Stomach (tissue), 8 donors: ENCODE measurements at regions not wholly inside any gene's neighbourhood (a gene's known extent, or its start where the extent isn't known, plus 50 kb on each side); places are given as distances from the start of the nearest gene placed in this dataset.

Experiments
- DNase-seq, 2 donors: peaks; one replicate each; pipeline versions ENCODE4 v3.0.0 to v3.0.0-alpha.2; 2013 to 2019
- H3K27ac ChIP-seq, 5 donors: fragments of 200-600 bp in 4 of 5; sonication (generic) in 4 of 5; one replicate each; pipeline ENCODE4 v1.5.1; 2013 to 2019; ENCODE audit warnings: mild to moderate bottlenecking in 1 of 5, moderate library complexity in 1 of 5
- H3K27me3 ChIP-seq, 3 donors: fragments of 200-600 bp; sonication (generic); one replicate each; pipeline ENCODE4 v1.5.1; 2017 to 2019; ENCODE audit warnings: mixed run types in 1 of 3
- H3K36me3 ChIP-seq, 4 donors: fragments of 200-600 bp; sonication (generic); 1 replicate in 3 of 4; 2 replicates in 1 of 4; pipeline ENCODE4 v1.5.1; 2016 to 2019
- H3K4me1 ChIP-seq, 4 donors: fragments of 200-600 bp; sonication (generic); one replicate each; pipeline ENCODE4 v1.5.1; 2016 to 2019
- H3K4me3 ChIP-seq, 4 donors: fragments of 200-600 bp; sonication (generic) in 3 of 4; one replicate each; pipeline ENCODE4 v1.5.1; 2016 to 2019; ENCODE audit warnings: mild to moderate bottlenecking in 1 of 4
- H3K9me3 ChIP-seq, 4 donors: fragments of 200-600 bp; sonication (generic); one replicate each; pipeline ENCODE4 v1.5.1; 2016 to 2019
- EP300 ChIP-seq: sonication (generic); formaldehyde crosslinking; IDR thresholded peaks from one replicate; pipeline ENCODE4 v1.6.1; 2017; ENCODE audit warnings: antibody characterized with exemption
- POLR2A ChIP-seq, 4 donors: fragments of 450-650 bp; IDR thresholded peaks; one replicate each; pipeline ENCODE4 v1.6.1; 2016; ENCODE audit warnings: antibody characterized with exemption in 4 of 4, control low read depth in 2 of 4, mild to moderate bottlenecking in 1 of 4, moderate library complexity in 1 of 4
- POLR2AphosphoS5 ChIP-seq, 3 donors: sonication (generic); formaldehyde crosslinking; IDR thresholded peaks; one replicate each; pipeline ENCODE4 v1.6.1; 2016; ENCODE audit warnings: antibody characterized with exemption in 3 of 3
- WGBS, 5 donors: extraction: QIAGEN DNeasy Blood & Tissue Kit in 3 of 5; methylation state at CpG; one replicate each; pipeline versions ENCODE4 v1.1.5 to v1.1.7; 2013 to 2018; 5-methylcytosine and 5-hydroxymethylcytosine counted together
- intact Hi-C: fragments of 100-400 bp; cut with DNase I; formaldehyde crosslinking; loops from one replicate; pipeline ENCODE4 v1.15.1; 2023; ENCODE audit warnings: low total_unique reads
- TF ChIP-seq, protein P1 (sequence below), 7 experiments: fragments of 450-650 bp in 4 of 7; fragments of 200-600 bp in 3 of 7; sonication (generic) in 3 of 7; IDR thresholded peaks; one replicate each; pipeline ENCODE4 v1.5.1; 2016 to 2019; ENCODE audit warnings: antibody characterized with exemption in 7 of 7, control low read depth in 2 of 7, mild to moderate bottlenecking in 1 of 7
- donor health status: healthy with polysubstance abuse.
- donor health status: Bipolar disorder and iron deficiency.
- donor health status: healthy.

DNA sequence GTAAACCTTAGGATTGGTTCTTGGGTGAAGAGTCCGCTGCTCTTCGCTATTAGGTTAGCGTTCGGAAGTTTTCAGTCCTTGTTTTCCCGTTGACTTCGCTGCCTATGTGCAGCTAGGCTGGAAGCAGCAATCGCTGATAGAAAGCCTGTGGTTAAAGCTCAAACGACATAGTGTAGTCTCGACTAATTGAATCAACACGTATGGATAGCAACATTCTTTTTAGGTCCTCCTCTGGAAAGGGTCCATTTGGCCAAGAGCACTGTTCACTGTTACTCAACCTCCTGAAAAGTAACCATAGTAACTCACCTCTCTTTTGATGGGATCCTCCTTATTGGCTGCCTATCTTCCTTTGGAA, 355.5 kb downstream of the SNAPC1 start:
- peaks cover 9 to 15% (median 11%) of the 10 kb centered on the region in 4 donors for H3K4me1 ChIP-seq
- no peak for TF ChIP-seq POLR2A (IDR thresholded peaks at IDR 0.05)
- TF ChIP-seq, protein P1, sequence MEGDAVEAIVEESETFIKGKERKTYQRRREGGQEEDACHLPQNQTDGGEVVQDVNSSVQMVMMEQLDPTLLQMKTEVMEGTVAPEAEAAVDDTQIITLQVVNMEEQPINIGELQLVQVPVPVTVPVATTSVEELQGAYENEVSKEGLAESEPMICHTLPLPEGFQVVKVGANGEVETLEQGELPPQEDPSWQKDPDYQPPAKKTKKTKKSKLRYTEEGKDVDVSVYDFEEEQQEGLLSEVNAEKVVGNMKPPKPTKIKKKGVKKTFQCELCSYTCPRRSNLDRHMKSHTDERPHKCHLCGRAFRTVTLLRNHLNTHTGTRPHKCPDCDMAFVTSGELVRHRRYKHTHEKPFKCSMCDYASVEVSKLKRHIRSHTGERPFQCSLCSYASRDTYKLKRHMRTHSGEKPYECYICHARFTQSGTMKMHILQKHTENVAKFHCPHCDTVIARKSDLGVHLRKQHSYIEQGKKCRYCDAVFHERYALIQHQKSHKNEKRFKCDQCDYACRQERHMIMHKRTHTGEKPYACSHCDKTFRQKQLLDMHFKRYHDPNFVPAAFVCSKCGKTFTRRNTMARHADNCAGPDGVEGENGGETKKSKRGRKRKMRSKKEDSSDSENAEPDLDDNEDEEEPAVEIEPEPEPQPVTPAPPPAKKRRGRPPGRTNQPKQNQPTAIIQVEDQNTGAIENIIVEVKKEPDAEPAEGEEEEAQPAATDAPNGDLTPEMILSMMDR (IDR thresholded peaks at IDR 0.05) = no peak
- no peak for TF ChIP-seq POLR2AphosphoS5 (IDR thresholded peaks at IDR 0.05)
- TF ChIP-seq EP300 = no peak
- peak overlapping the region; percentile 27 to 38 (median 32) for H3K4me3 ChIP-seq
- H3K27ac ChIP-seq = no peak overlapping the region
- H3K9me3 ChIP-seq = no peaks in the 10 kb centered on the region
- DNase-seq = peak in 1 of 2 donors; percentile 29
- 3 to 9% (median 6%) methylated on average over 10 of the region's 10 CpGs for WGBS, 5 donors
- intact Hi-C loops = no loop called here
- peaks cover 0 to 80% (median 26%) of the 10 kb centered on the region in 3 donors for H3K27me3 ChIP-seq
- no peaks in the 10 kb centered on the region for H3K36me3 ChIP-seq

DNA sequence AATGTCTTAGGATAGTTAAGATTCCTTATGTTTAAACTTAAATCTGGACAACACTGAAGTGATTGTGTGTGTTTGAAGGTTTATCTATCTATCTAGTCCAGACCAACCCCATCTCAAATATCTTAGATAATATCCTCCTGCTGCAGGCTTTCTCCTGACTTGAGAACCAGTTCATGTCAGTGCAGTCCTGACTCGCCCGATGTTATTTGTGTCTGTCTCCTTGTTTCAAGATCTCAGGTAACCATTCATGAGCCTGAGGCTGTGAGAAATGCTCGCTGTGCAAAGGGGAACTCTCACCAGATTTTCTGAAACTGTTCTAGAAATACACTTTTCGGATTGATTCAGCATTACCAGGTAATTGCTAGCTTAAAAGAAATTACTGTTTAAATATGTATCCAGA, 356.2 kb downstream of the SNAPC1 start:
- no peak overlapping the region for H3K4me3 ChIP-seq
- no peak for DNase-seq
- no peak overlapping the region for H3K27ac ChIP-seq
- intact Hi-C loops = no loop called here
- WGBS, 5 donors = 60 to 70% (median 66%) methylated on average over 4 of the region's 4 CpGs
- TF ChIP-seq POLR2A (IDR thresholded peaks at IDR 0.05) (no peak), EP300 (no peak), POLR2AphosphoS5 (IDR thresholded peaks at IDR 0.05) (no peak)
- TF ChIP-seq, protein P1 (IDR thresholded peaks at IDR 0.05) = no peak
- no peaks in the 10 kb centered on the region for H3K36me3 ChIP-seq
- H3K27me3 ChIP-seq = peaks cover 0 to 87% (median 26%) of the 10 kb centered on the region in 3 donors
- H3K4me1 ChIP-seq = peaks cover 9 to 15% (median 11%) of the 10 kb centered on the region in 4 donors
- no peaks in the 10 kb centered on the region for H3K9me3 ChIP-seq

DNA sequence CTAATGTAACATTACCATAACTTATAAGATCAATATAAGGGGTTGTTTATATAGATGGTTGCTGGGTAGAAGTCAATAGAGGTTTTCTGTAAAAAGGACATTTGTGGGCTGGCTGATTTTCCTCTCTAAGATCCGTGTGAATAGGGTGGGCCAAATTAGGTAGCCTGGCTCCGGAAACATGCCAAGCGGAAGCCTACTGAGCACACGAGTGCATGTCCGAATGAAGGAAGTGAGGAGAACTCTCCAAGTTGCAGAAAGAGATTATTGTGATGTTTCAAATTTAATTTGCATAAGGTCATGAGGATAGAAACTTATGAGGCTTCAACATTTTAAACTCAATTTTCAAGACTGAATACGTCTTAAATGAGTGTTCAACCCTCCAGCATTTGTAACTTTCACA, 356.7 kb downstream of the SNAPC1 start:
- WGBS, 5 donors = 54 to 81% (median 79%) methylated on average over 6 of the region's 6 CpGs
- H3K4me1 ChIP-seq = peaks cover 9 to 15% (median 11%) of the 10 kb centered on the region in 4 donors
- H3K4me3 ChIP-seq = no peak overlapping the region
- TF ChIP-seq, protein P1 (IDR thresholded peaks at IDR 0.05) = no peak
- no peak for TF ChIP-seq POLR2A (IDR thresholded peaks at IDR 0.05)
- TF ChIP-seq POLR2AphosphoS5 (IDR thresholded peaks at IDR 0.05) = no peak
- no peak for TF ChIP-seq EP300
- H3K36me3 ChIP-seq = no peaks in the 10 kb centered on the region
- no peak overlapping the region for H3K27ac ChIP-seq
- peaks cover 0 to 87% (median 26%) of the 10 kb centered on the region in 3 donors for H3K27me3 ChIP-seq
- intact Hi-C loops = no loop called here
- H3K9me3 ChIP-seq = no peaks in the 10 kb centered on the region
- no peak for DNase-seq

DNA sequence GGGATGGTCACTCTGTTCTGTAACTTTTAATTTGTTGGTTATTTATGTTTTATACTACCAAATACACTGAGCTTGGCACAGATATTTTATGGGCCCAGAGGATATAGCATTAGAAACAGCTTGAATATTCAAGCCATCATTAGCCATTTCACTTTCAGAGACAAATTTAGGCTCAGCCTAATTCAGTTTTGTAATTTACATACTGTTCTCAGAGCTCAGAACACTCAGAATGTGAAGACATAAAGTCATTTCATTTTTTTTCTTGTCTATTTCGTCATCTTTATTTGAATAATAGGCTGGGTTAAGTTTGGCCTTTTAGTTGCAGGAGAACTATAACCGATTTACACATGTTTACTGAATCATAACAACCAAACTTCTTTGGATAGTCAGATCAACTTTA, 361.7 kb downstream of the SNAPC1 start:
- Histone ChIP-seq H3K27me3 (peaks cover 0 to 57% (median under 1%) of the 10 kb centered on the region in 3 donors), H3K4me1 (peaks cover 0 to 4% (median 0%) of the 10 kb centered on the region in 4 donors), H3K9me3 (no peaks in the 10 kb centered on the region), H3K36me3 (no peaks in the 10 kb centered on the region), H3K4me3 (no peak overlapping the region), H3K27ac (no peak overlapping the region)
- intact Hi-C loops = no loop called here
- no peak for TF ChIP-seq POLR2AphosphoS5 (IDR thresholded peaks at IDR 0.05)
- TF ChIP-seq POLR2A (IDR thresholded peaks at IDR 0.05) = no peak
- TF ChIP-seq, protein P1 (IDR thresholded peaks at IDR 0.05) = no peak
- no peak for TF ChIP-seq EP300
- 39 to 71% (median 65%) methylated on average over 2 of the region's 2 CpGs for WGBS, 5 donors
- DNase-seq = no peak
